ENCODE measurements at regions not wholly inside any gene's neighbourhood (a gene's known extent, or its start where the extent isn't known, plus 50 kb on each side); places are given as distances from the start of the nearest gene placed in this dataset.

GRCh38 chr2:18883616-18884456 is 294.5 kb upstream of the NT5C1B start:
- DNase-seq (peak in 1 of 3 donors; percentile 48), ATAC-seq (no peak)
- intact Hi-C loops (cut with DNase I, micrococcal nuclease), result no loop called here
- no peaks in the 10 kb centered on the region for H3K4me1 ChIP-seq (ENCODE audit: low read depth)
- no peak overlapping the region for H3K4me3 ChIP-seq
- TF ChIP-seq CTCF (IDR thresholded peaks at IDR 0.05), result no peak
- no peaks in the 10 kb centered on the region for H3K36me3 ChIP-seq (ENCODE audit: low read depth)
- no peaks in the 10 kb centered on the region for H3K9me3 ChIP-seq

- Histone ChIP-seq H3K4me3 (no peak overlapping the region), H3K36me3 (ENCODE audit: low read depth) (no peaks in the 10 kb centered on the region), H3K9me3 (no peaks in the 10 kb centered on the region), H3K4me1 (ENCODE audit: low read depth) (no peaks in the 10 kb centered on the region)
- no peak for ATAC-seq
- DNase-seq, result no peak
- intact Hi-C loops (cut with DNase I, micrococcal nuclease), result no loop called here
- no peak for TF ChIP-seq CTCF (IDR thresholded peaks at IDR 0.05)
These were observed 282.1 kb upstream of the NT5C1B start for GRCh38 chr2:18871430-18871829.

GRCh38 chr2:18870307-18870706 is 280.9 kb upstream of the NT5C1B start:
- DNase-seq (no peak), ATAC-seq (no peak)
- Histone ChIP-seq H3K36me3 (ENCODE audit: low read depth) (no peaks in the 10 kb centered on the region), H3K4me1 (ENCODE audit: low read depth) (no peaks in the 10 kb centered on the region), H3K9me3 (no peaks in the 10 kb centered on the region), H3K4me3 (no peak overlapping the region)
- no peak for TF ChIP-seq CTCF (IDR thresholded peaks at IDR 0.05)
- intact Hi-C loops (cut with DNase I, micrococcal nuclease), result no loop called here

GRCh38 chr2:18861951-18862350 is 272.6 kb upstream of the NT5C1B start:
- intact Hi-C loops (cut with DNase I, micrococcal nuclease), result no loop called here
- Histone ChIP-seq H3K4me1 (ENCODE audit: low read depth) (no peaks in the 10 kb centered on the region), H3K9me3 (no peaks in the 10 kb centered on the region), H3K4me3 (no peak overlapping the region), H3K36me3 (ENCODE audit: low read depth) (no peaks in the 10 kb centered on the region)
- no peak for ATAC-seq
- DNase-seq, result no peak
- no peak for TF ChIP-seq CTCF (IDR thresholded peaks at IDR 0.05)

- Histone ChIP-seq H3K4me1 (ENCODE audit: low read depth) (no peaks in the 10 kb centered on the region), H3K4me3 (no peak overlapping the region), H3K36me3 (ENCODE audit: low read depth) (no peaks in the 10 kb centered on the region), H3K9me3 (no peaks in the 10 kb centered on the region)
- DNase-seq (no peak), ATAC-seq (no peak)
- TF ChIP-seq CTCF (IDR thresholded peaks at IDR 0.05), result no peak
- intact Hi-C loops (cut with DNase I, micrococcal nuclease), result no loop called here
These were observed 270.8 kb upstream of the NT5C1B start for GRCh38 chr2:18860179-18860578.
